Endothelial cell (in vitro differentiated cells): ENCODE measurements at regions not wholly inside any gene's neighbourhood (a gene's known extent, or its start where the extent isn't known, plus 50 kb on each side); places are given as distances from the start of the nearest gene placed in this dataset.

Source experiments
- DNase-seq: peaks from one replicate; pipeline ENCODE4 v3.0.0; 2021; ENCODE audit warnings: low spot score
- H3K27ac Mint-ChIP-seq: one replicate; pipeline ENCODE4 v1.8.0; 2021; ENCODE audit warnings: mixed read lengths, inconsistent platforms; ENCODE audit not compliant: unreplicated experiment
- H3K27me3 Mint-ChIP-seq: one replicate; pipeline ENCODE4 v1.8.0; 2021; ENCODE audit warnings: mild to moderate bottlenecking, moderate library complexity, mixed read lengths, inconsistent platforms; ENCODE audit not compliant: unreplicated experiment
- H3K36me3 Mint-ChIP-seq: one replicate; pipeline ENCODE4 v1.8.0; 2021; ENCODE audit warnings: mild to moderate bottlenecking, low read depth, mixed read lengths, inconsistent platforms; ENCODE audit not compliant: unreplicated experiment
- H3K4me1 Mint-ChIP-seq: one replicate; pipeline ENCODE4 v1.8.0; 2021; ENCODE audit warnings: mild to moderate bottlenecking, mixed read lengths, inconsistent platforms; ENCODE audit not compliant: unreplicated experiment
- H3K4me3 Mint-ChIP-seq: one replicate; pipeline ENCODE4 v1.8.0; 2021; ENCODE audit warnings: mild to moderate bottlenecking, mixed read lengths, inconsistent platforms; ENCODE audit not compliant: unreplicated experiment
- H3K9me3 Mint-ChIP-seq: one replicate; pipeline ENCODE4 v1.8.0; 2021; ENCODE audit warnings: mixed read lengths, inconsistent platforms; ENCODE audit not compliant: unreplicated experiment
- TF ChIP-seq, protein P1 (sequence below): fragments of 200-600 bp; sonication (generic); IDR thresholded peaks from one replicate; pipeline ENCODE4 v1.5.0; 2021; ENCODE audit warnings: antibody characterized with exemption; ENCODE audit not compliant: unreplicated experiment

DNA sequence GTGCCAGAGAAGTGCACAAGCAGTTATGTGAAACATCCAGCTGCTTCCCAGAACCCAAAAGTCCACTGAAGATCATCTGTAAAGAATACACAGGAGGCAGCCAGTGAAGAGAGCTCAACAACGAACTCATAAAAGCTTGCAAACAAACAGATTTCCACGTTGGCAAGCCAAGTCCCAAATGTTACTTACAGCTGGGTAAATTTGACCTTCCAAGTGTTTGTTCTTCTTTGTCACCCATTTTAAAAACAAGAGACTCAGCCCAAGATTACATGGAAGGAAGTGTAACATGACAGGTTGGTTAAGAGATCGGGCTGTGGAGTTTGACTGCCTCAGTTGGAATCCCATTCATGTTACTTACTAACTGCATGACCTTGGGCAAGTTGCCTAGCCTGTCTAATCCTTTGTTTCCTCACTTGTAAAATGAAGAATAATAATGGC lies 174.9 kb upstream of the PAPPA start:
- H3K4me3 Mint-ChIP-seq: no peak overlapping the region
- TF ChIP-seq, protein P1, sequence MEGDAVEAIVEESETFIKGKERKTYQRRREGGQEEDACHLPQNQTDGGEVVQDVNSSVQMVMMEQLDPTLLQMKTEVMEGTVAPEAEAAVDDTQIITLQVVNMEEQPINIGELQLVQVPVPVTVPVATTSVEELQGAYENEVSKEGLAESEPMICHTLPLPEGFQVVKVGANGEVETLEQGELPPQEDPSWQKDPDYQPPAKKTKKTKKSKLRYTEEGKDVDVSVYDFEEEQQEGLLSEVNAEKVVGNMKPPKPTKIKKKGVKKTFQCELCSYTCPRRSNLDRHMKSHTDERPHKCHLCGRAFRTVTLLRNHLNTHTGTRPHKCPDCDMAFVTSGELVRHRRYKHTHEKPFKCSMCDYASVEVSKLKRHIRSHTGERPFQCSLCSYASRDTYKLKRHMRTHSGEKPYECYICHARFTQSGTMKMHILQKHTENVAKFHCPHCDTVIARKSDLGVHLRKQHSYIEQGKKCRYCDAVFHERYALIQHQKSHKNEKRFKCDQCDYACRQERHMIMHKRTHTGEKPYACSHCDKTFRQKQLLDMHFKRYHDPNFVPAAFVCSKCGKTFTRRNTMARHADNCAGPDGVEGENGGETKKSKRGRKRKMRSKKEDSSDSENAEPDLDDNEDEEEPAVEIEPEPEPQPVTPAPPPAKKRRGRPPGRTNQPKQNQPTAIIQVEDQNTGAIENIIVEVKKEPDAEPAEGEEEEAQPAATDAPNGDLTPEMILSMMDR: no peak
- H3K27me3 Mint-ChIP-seq: no peaks in the 10 kb centered on the region
- H3K9me3 Mint-ChIP-seq: no peaks in the 10 kb centered on the region
- no peaks in the 10 kb centered on the region for H3K36me3 Mint-ChIP-seq
- no peak for DNase-seq
- H3K27ac Mint-ChIP-seq: no peak overlapping the region
- H3K4me1 Mint-ChIP-seq: peaks cover 4% of the 10 kb centered on the region

DNA sequence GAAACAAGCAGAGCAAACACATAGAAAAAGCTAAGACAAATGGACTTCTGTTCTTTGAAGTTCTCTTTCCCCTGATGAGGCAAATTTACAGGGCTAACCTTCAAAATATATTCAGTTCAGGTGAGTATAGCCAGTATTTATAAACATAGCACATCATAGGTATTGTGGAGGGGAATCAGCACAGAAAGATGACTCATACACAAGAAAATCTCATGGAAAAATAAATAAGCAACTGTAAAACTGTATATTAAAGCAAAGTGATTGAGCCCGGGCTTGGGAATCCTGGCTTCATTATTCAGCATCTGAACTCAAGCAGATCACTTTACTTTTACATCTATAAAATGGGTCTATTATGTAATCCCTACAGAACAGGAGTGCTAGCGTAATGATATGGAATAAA lies 173.5 kb upstream of the PAPPA start:
- H3K36me3 Mint-ChIP-seq: no peaks in the 10 kb centered on the region
- peaks cover 4% of the 10 kb centered on the region for H3K4me1 Mint-ChIP-seq
- no peaks in the 10 kb centered on the region for H3K27me3 Mint-ChIP-seq

DNA sequence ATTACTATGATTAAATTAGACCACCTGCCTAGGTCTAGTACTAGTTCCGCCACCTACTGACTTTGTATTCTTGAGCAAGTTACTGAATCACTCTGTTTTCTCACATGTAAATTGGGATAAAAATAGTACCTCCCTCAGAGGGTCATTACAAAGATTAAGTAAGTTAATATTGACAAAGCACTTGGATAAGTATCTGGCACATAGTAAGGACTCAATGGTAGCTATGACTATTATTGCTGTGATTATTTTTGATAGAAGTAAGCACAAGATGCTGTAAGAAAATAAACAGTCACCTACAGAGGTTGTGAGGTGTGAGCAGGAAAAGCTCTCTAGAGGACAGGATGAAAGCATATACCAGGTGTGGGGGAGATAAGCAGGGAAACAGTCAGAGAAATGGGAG lies 173.1 kb upstream of the PAPPA start:
- H3K36me3 Mint-ChIP-seq: no peaks in the 10 kb centered on the region
- no peaks in the 10 kb centered on the region for H3K27me3 Mint-ChIP-seq
- TF ChIP-seq, protein P1: no peak
- no peak for DNase-seq
- H3K27ac Mint-ChIP-seq: no peak overlapping the region
- H3K4me3 Mint-ChIP-seq: no peak overlapping the region
- H3K9me3 Mint-ChIP-seq: no peaks in the 10 kb centered on the region
- peaks cover 4% of the 10 kb centered on the region for H3K4me1 Mint-ChIP-seq

More for the DNA sequence above, 173.5 kb upstream of the PAPPA start:
- TF ChIP-seq, protein P1: no peak
- H3K27ac Mint-ChIP-seq: no peak overlapping the region
- H3K4me3 Mint-ChIP-seq: no peak overlapping the region
- no peak for DNase-seq
- no peaks in the 10 kb centered on the region for H3K9me3 Mint-ChIP-seq

- H3K36me3 Mint-ChIP-seq: no peaks in the 10 kb centered on the region
- peaks cover 4% of the 10 kb centered on the region for H3K4me1 Mint-ChIP-seq
- no peaks in the 10 kb centered on the region for H3K27me3 Mint-ChIP-seq
- no peaks in the 10 kb centered on the region for H3K9me3 Mint-ChIP-seq
- H3K27ac Mint-ChIP-seq: no peak overlapping the region
- TF ChIP-seq, protein P1: no peak
- H3K4me3 Mint-ChIP-seq: no peak overlapping the region
- DNase-seq: no peak
These were observed 172.6 kb upstream of the PAPPA start for GRCh38 chr9:115980976-115981375.

GRCh38 chr9:115983366-115983765 lies 170.2 kb upstream of the PAPPA start:
- Mint-ChIP-seq H3K27ac (no peak overlapping the region), H3K4me1 (peaks cover 4% of the 10 kb centered on the region), H3K36me3 (no peaks in the 10 kb centered on the region), H3K9me3 (no peaks in the 10 kb centered on the region), H3K4me3 (no peak overlapping the region), H3K27me3 (no peaks in the 10 kb centered on the region)
- no peak for DNase-seq
- TF ChIP-seq, protein P1: no peak
